ENCODE measurements at regions not wholly inside any gene's neighbourhood (a gene's known extent, or its start where the extent isn't known, plus 50 kb on each side); places are given as distances from the start of the nearest gene placed in this dataset.

GRCh38 chr22:47658182-47658581 is 895.7 kb downstream of the TBC1D22A start:
- POLR2A ChIA-PET = no interaction called here

DNA sequence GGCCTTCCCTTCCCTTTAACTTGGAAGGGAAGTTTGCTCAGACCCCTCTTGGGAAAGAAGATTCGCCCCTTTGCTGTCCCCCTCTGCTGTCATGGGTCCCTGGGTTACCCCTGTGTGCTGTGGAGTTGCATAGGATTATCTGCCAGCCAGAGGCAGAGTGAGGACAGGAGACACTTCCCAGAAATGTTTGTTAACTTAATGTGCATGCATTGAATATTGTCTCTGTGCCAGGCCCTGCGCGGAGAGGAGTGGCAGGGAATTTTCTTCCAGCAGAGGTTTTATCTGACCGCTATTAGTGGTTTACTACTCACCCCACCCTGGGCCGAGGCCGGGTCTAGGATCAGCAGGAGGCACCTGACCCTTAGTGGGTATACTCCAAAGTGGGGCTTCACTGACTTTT is 894.8 kb downstream of the TBC1D22A start:
- ChIA-PET CTCF (no interaction called here), POLR2A (no interaction called here)
- H3K4me1 ChIP-seq (ENCODE audit: control insufficient read depth, insufficient read depth, low read length) = no peaks in the 10 kb centered on the region

More at GRCh38 chr22:47658182-47658581, 895.7 kb downstream of the TBC1D22A start:
- Histone ChIP-seq H3K36me3 (ENCODE audit: control insufficient read depth in 2 of 2, insufficient read depth in 1 of 2, low read length in 2 of 2) (no peaks in the 10 kb centered on the region), H3K4me3 (ENCODE audit: low read depth, low read length) (no peak overlapping the region), H3K9me3 (ENCODE audit: control insufficient read depth, insufficient read depth, low read depth, low read length) (no peaks in the 10 kb centered on the region), H3K4me1 (ENCODE audit: control insufficient read depth, insufficient read depth, low read length) (no peaks in the 10 kb centered on the region), H3K27ac (ENCODE audit: extremely low read depth, low read depth, low read length) (no peak overlapping the region)
- CTCF ChIA-PET = no interaction called here
- TF ChIP-seq ZNF792 (tag by site-specific recombination; IDR thresholded peaks at IDR 0.05) (no peak), KLF17 (tag by site-specific recombination; IDR thresholded peaks at IDR 0.05) (no peak), ZNF202 (tag by site-specific recombination; IDR thresholded peaks at IDR 0.05; ENCODE audit: borderline replicate concordance) (no peak), ZNF623 (tag by site-specific recombination; IDR thresholded peaks at IDR 0.05) (no peak), SCRT1 (tag by site-specific recombination; IDR thresholded peaks at IDR 0.05; ENCODE audit: borderline replicate concordance) (no peak), ZNF76 (tag by site-specific recombination; IDR thresholded peaks at IDR 0.05; ENCODE audit: borderline replicate concordance, low read depth) (no peak)

DNA sequence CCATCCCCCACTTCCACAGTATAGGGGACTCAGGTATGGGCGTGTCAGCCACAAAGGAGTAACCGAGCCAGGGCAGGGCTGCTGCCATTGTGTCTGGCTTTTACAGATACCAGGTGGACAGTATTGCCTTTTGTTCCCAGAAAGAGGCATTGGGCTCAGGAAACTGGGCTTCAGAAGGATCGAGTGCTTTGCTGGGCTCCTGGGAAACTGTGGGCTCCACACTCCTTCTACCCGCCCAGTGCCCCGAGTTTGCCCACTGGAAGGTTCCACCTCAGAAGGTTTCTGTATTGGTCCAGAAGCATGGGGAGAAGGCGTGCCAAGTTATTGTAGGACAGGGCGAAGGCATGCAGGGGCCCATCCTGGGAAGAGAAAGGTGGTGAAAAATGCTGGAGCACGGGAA is 894.4 kb downstream of the TBC1D22A start:
- CTCF ChIA-PET = no interaction called here
- TF ChIP-seq ZNF157 (tag by site-specific recombination; IDR thresholded peaks at IDR 0.05) = no peak
- Histone ChIP-seq H3K9me3 (ENCODE audit: control insufficient read depth, insufficient read depth, low read depth, low read length) (no peaks in the 10 kb centered on the region), H3K36me3 (ENCODE audit: control insufficient read depth in 2 of 2, insufficient read depth in 1 of 2, low read length in 2 of 2) (no peaks in the 10 kb centered on the region), H3K4me3 (ENCODE audit: low read depth, low read length) (no peak overlapping the region), H3K4me1 (ENCODE audit: control insufficient read depth, insufficient read depth, low read length) (no peaks in the 10 kb centered on the region), H3K27ac (ENCODE audit: extremely low read depth, low read depth, low read length) (no peak overlapping the region)
- POLR2A ChIA-PET = no interaction called here

More for the DNA sequence above, 894.8 kb downstream of the TBC1D22A start:
- Histone ChIP-seq H3K9me3 (ENCODE audit: control insufficient read depth, insufficient read depth, low read depth, low read length) (no peaks in the 10 kb centered on the region), H3K27ac (ENCODE audit: extremely low read depth, low read depth, low read length) (no peak overlapping the region), H3K36me3 (ENCODE audit: control insufficient read depth in 2 of 2, insufficient read depth in 1 of 2, low read length in 2 of 2) (no peaks in the 10 kb centered on the region), H3K4me3 (ENCODE audit: low read depth, low read length) (no peak overlapping the region)
- no peak for TF ChIP-seq WT1 (tag by site-specific recombination; IDR thresholded peaks at IDR 0.05)
- TF ChIP-seq ZBTB11 (tag by site-specific recombination; conservative IDR thresholded peaks at IDR 0.05; ENCODE audit: low read depth) = no peak
- no peak for TF ChIP-seq ZNF701 (tag by site-specific recombination; IDR thresholded peaks at IDR 0.05)
- no peak for TF ChIP-seq ZNF16 (tag by site-specific recombination; IDR thresholded peaks at IDR 0.05; ENCODE audit: low read depth)
- TF ChIP-seq ZSCAN23 (tag by site-specific recombination; IDR thresholded peaks at IDR 0.05) = no peak

- H3K9me3 ChIP-seq (ENCODE audit: control insufficient read depth, insufficient read depth, low read depth, low read length) = no peaks in the 10 kb centered on the region
- no peak overlapping the region for H3K27ac ChIP-seq (ENCODE audit: extremely low read depth, low read depth, low read length)
- ChIA-PET CTCF (no interaction called here), POLR2A (no interaction called here)
- H3K4me1 ChIP-seq (ENCODE audit: control insufficient read depth, insufficient read depth, low read length) = no peaks in the 10 kb centered on the region
- no peak overlapping the region for H3K4me3 ChIP-seq (ENCODE audit: low read depth, low read length)
- H3K36me3 ChIP-seq (ENCODE audit: control insufficient read depth in 2 of 2, insufficient read depth in 1 of 2, low read length in 2 of 2) = no peaks in the 10 kb centered on the region
- 0 out of 2 replicates have a peak, but pooled peaks have one; percentile 23 for TF ChIP-seq ZNF114 (tag by site-specific recombination; IDR thresholded peaks at IDR 0.05)
- TF ChIP-seq ZNF529 (tag by site-specific recombination; IDR thresholded peaks at IDR 0.05; ENCODE audit: insufficient replicate concordance) = no peak
- 0 out of 2 replicates have a peak, but pooled peaks have one; percentile 66 for TF ChIP-seq ZNF148 (tag by site-specific recombination; IDR thresholded peaks at IDR 0.05; ENCODE audit: borderline replicate concordance)
- peak; percentile 54; the same call in 1 of the 2 replicates for TF ChIP-seq ZNF571 (tag by site-specific recombination; IDR thresholded peaks at IDR 0.05)
- TF ChIP-seq ZNF2 (tag by site-specific recombination; IDR thresholded peaks at IDR 0.05) = no peak
- TF ChIP-seq SP2 (tag by site-specific recombination; IDR thresholded peaks at IDR 0.05) = no peak
- 0 out of 2 replicates have a peak, but pooled peaks have one; percentile 39 for TF ChIP-seq ZNF621 (tag by site-specific recombination; IDR thresholded peaks at IDR 0.05)
- no peak for TF ChIP-seq HOXD13 (CRISPR knock-in tag; IDR thresholded peaks at IDR 0.05; ENCODE audit: borderline replicate concordance)
- peak; percentile 11; the same call in 1 of the 2 replicates for TF ChIP-seq ZNF133 (tag by site-specific recombination; IDR thresholded peaks at IDR 0.05)
- peak; percentile 47; the same call in 1 of the 2 replicates for TF ChIP-seq ZNF776 (tag by site-specific recombination; IDR thresholded peaks at IDR 0.05; ENCODE audit: borderline replicate concordance)
- TF ChIP-seq YY2 (tag by site-specific recombination; IDR thresholded peaks at IDR 0.05) = peak; percentile 12; the same call in 1 of the 2 replicates
Measured at GRCh38 chr22:47655930-47656329, 893.5 kb downstream of the TBC1D22A start.
